H1 (cell line): ENCODE measurements at regions not wholly inside any gene's neighbourhood (a gene's known extent, or its start where the extent isn't known, plus 50 kb on each side); places are given as distances from the start of the nearest gene placed in this dataset.

Source experiments
- CTCF ChIA-PET: fragments of 300-600 bp; sonication (Branson Sonifier 250); formaldehyde crosslinking; loops from one replicate; lab custom pipeline; 2021; ENCODE audit not compliant: partially characterized antibody; lab: Charles Lee
- POLR2A ChIA-PET: fragments of 300-600 bp; sonication (Branson Sonifier 250); formaldehyde crosslinking; loops from one replicate; lab custom pipeline; 2021; ENCODE audit warnings: inconsistent platforms; ENCODE audit not compliant: partially characterized antibody; lab: Charles Lee
- DNase-seq, 2 experiments: peaks; one replicate each; pipeline versions ENCODE4 v3.0.0 to v3.0.0-alpha.2; 2010 to 2022; ENCODE audit warnings: low spot score in 2 of 2, low read depth in 1 of 2, mixed read lengths in 1 of 2
- FAIRE-seq: peaks from 2 replicates; lab custom pipeline; 2011; peaks lifted over from hg19 to GRCh38; lab: Jason Lieb, UNC
- H2AFZ ChIP-seq: 2 replicates; pipeline ENCODE4 v1.8.1; 2012; ENCODE audit warnings: low read length, inconsistent platforms
- H2AK5ac ChIP-seq: 2 replicates; pipeline ENCODE4 v1.6.1; 2013; ENCODE audit warnings: low read depth, low read length
- H2BK120ac ChIP-seq: replicated peaks from 2 replicates; pipeline ENCODE3; 2013; ENCODE audit warnings: low read depth, low read length, inconsistent platforms
- H2BK12ac ChIP-seq: 2 replicates; pipeline ENCODE4 v1.6.1; 2013; ENCODE audit warnings: low read depth, low read length
- H2BK15ac ChIP-seq: 2 replicates; pipeline ENCODE4 v1.6.1; 2013; ENCODE audit warnings: low read length
- H2BK20ac ChIP-seq: 2 replicates; pipeline ENCODE4 v1.6.1; 2013; ENCODE audit warnings: low read length
- H2BK5ac ChIP-seq: 2 replicates; pipeline ENCODE4 v1.6.1; 2013; ENCODE audit warnings: low read depth, low read length
- H3K14ac ChIP-seq: 2 replicates; pipeline ENCODE4 v1.6.1; 2013; ENCODE audit warnings: inconsistent platforms; ENCODE audit not compliant: insufficient read length
- H3K18ac ChIP-seq: 2 replicates; pipeline ENCODE4 v1.6.1; 2013; ENCODE audit warnings: low read length; ENCODE audit errors: extremely low read depth
- H3K23ac ChIP-seq: 2 replicates; pipeline ENCODE4 v1.6.1; 2013; ENCODE audit warnings: inconsistent platforms; ENCODE audit not compliant: insufficient read length
- H3K23me2 ChIP-seq: 2 replicates; pipeline ENCODE4 v1.6.1; 2013; ENCODE audit warnings: low read depth, low read length
- H3K27ac ChIP-seq: 2 replicates; pipeline ENCODE4 v1.6.1; 2011; ENCODE audit warnings: low read depth, low read length, inconsistent platforms
- H3K27me3 ChIP-seq, 4 experiments: replicated peaks in 1 of 4; 1 replicate in 1 of 4; 2 replicates in 3 of 4; pipeline versions ENCODE4 v1.6.1 to v1.8.1; 2011 to 2013; ENCODE audit warnings: low read length in 3 of 4, mild to moderate bottlenecking in 3 of 4, inconsistent platforms in 2 of 4, mixed read lengths in 2 of 4, moderate library complexity in 1 of 4; ENCODE audit not compliant: control insufficient read depth in 3 of 4, insufficient read depth in 3 of 4; ENCODE audit errors: extremely low read depth in 1 of 4
- H3K36me3 ChIP-seq, 4 experiments: 2 replicates each; pipeline versions ENCODE4 v1.6.1 to v1.8.1; 2011 to 2013; ENCODE audit warnings: mild to moderate bottlenecking in 4 of 4, low read length in 3 of 4, moderate library complexity in 2 of 4, control low read depth in 1 of 4, inconsistent platforms in 1 of 4; ENCODE audit not compliant: insufficient read depth in 4 of 4, control insufficient read depth in 2 of 4
- H3K4ac ChIP-seq: replicated peaks from 2 replicates; pipeline ENCODE3; 2013; ENCODE audit warnings: low read length, low read depth, mixed read lengths, inconsistent platforms; ENCODE audit not compliant: insufficient read length
- H3K4me1 ChIP-seq, 4 experiments: replicated peaks in 1 of 4; 1 replicate in 1 of 4; 2 replicates in 3 of 4; pipeline versions ENCODE4 v1.6.1 to v1.8.1; 2011 to 2013; ENCODE audit warnings: low read length in 3 of 4, inconsistent platforms in 2 of 4, mixed read lengths in 1 of 4; ENCODE audit not compliant: insufficient read depth in 4 of 4, control insufficient read depth in 3 of 4
- H3K4me2 ChIP-seq, 2 experiments: 2 replicates each; pipeline versions ENCODE4 v1.6.1 to v1.8.1; 2011 to 2013; ENCODE audit warnings: low read depth in 2 of 2, low read length in 2 of 2, control low read depth in 1 of 2, inconsistent platforms in 1 of 2, mild to moderate bottlenecking in 1 of 2; ENCODE audit not compliant: insufficient read depth in 1 of 2
- H3K4me3 ChIP-seq, 4 experiments: fragments of 200-600, 300-600 bp in 1 of 4; sonication (generic), shearing (Covaris generic), sonication (Bioruptor Twin) in 1 of 4; 2 replicates each; pipeline versions ENCODE4 v1.5.1 to v1.8.1; 2011 to 2016; ENCODE audit warnings: low read length in 4 of 4, low read depth in 3 of 4, control low read depth in 2 of 4, inconsistent platforms in 2 of 4, mild to moderate bottlenecking in 2 of 4, mixed read lengths in 1 of 4, moderate library complexity in 1 of 4; ENCODE audit not compliant: insufficient read depth in 2 of 4; ENCODE audit errors: extremely low read depth in 1 of 4
- H3K56ac ChIP-seq: replicated peaks from 2 replicates; pipeline ENCODE3; 2013; ENCODE audit warnings: low read depth, mild to moderate bottlenecking, mixed read lengths, low read length, inconsistent platforms; ENCODE audit not compliant: insufficient read length
- H3K79me1 ChIP-seq: 2 replicates; pipeline ENCODE4 v1.6.1; 2013; ENCODE audit warnings: low read depth, low read length, control low read depth
- H3K79me2 ChIP-seq, 2 experiments: 2 replicates each; pipeline versions ENCODE4 v1.6.1 to v1.8.1; 2012 to 2013; ENCODE audit warnings: low read length in 2 of 2, mild to moderate bottlenecking in 2 of 2, inconsistent platforms in 1 of 2; ENCODE audit not compliant: insufficient read depth in 2 of 2, control insufficient read depth in 1 of 2
- H3K9ac ChIP-seq, 4 experiments: replicated peaks in 1 of 4; 1 replicate in 1 of 4; 2 replicates in 3 of 4; pipeline versions ENCODE4 v1.6.1 to v1.8.1; 2011 to 2013; ENCODE audit warnings: low read depth in 3 of 4, low read length in 3 of 4, control low read depth in 2 of 4, mild to moderate bottlenecking in 2 of 4, moderate library complexity in 2 of 4, inconsistent platforms in 1 of 4; ENCODE audit errors: extremely low read depth in 1 of 4
- H3K9me3 ChIP-seq, 2 experiments: 2 replicates each; pipeline versions ENCODE4 v1.6.1 to v1.8.1; 2012 to 2013; ENCODE audit warnings: mild to moderate bottlenecking in 2 of 2, moderate library complexity in 2 of 2, control low read depth in 1 of 2, inconsistent platforms in 1 of 2, low read depth in 1 of 2, low read length in 1 of 2, mixed read lengths in 1 of 2; ENCODE audit not compliant: insufficient read depth in 2 of 2
- H4K20me1 ChIP-seq, 2 experiments: replicated peaks in 1 of 2; 2 replicates each; pipeline versions ENCODE3 to v1.8.1; 2011 to 2013; ENCODE audit warnings: inconsistent platforms in 2 of 2, low read length in 2 of 2, mild to moderate bottlenecking in 1 of 2; ENCODE audit not compliant: insufficient read depth in 2 of 2, control insufficient read depth in 1 of 2
- H4K5ac ChIP-seq: 2 replicates; pipeline ENCODE4 v1.6.1; 2013; ENCODE audit warnings: low read length, low read depth, mixed read lengths, inconsistent platforms; ENCODE audit not compliant: insufficient read length
- H4K8ac ChIP-seq: 2 replicates; pipeline ENCODE4 v1.8.0; 2013; ENCODE audit warnings: mild to moderate bottlenecking, moderate library complexity, low read length, inconsistent platforms; ENCODE audit not compliant: insufficient read depth; ENCODE audit errors: extremely low read depth
- H4K91ac ChIP-seq: replicated peaks from 2 replicates; pipeline ENCODE3; 2013; ENCODE audit warnings: low read length, mixed read lengths, inconsistent platforms; ENCODE audit not compliant: insufficient read length
- FOSL1 ChIP-seq: IDR thresholded peaks from 2 replicates; pipeline ENCODE4 v1.6.1; 2011; ENCODE audit warnings: mild to moderate bottlenecking, low read depth, low read length, moderate library complexity; ENCODE audit not compliant: insufficient read depth
- GABPA ChIP-seq: IDR thresholded peaks from 2 replicates; pipeline ENCODE4 v1.6.1; 2011; ENCODE audit warnings: mild to moderate bottlenecking, low read length, moderate library complexity, borderline replicate concordance; ENCODE audit not compliant: insufficient read depth
- GTF2F1 ChIP-seq: IDR thresholded peaks from 2 replicates; pipeline ENCODE4 v1.6.1; 2012; ENCODE audit warnings: low read depth, low read length, improper control_type of control experiment, borderline replicate concordance
- HDAC2 ChIP-seq, 2 experiments: fragments of 300-600 bp in 1 of 2; sonication (generic) in 1 of 2; IDR thresholded peaks; 2 replicates each; pipeline ENCODE4 v1.6.1; 2011 to 2012; ENCODE audit warnings: low read depth in 2 of 2, low read length in 2 of 2, mild to moderate bottlenecking in 2 of 2, moderate library complexity in 2 of 2, borderline replicate concordance in 1 of 2, inconsistent platforms in 1 of 2
- KDM5A ChIP-seq: fragments of 200-600 bp; IDR thresholded peaks from 2 replicates; pipeline ENCODE4 v1.7.1; 2012; ENCODE audit warnings: mild to moderate bottlenecking, low read length, inconsistent platforms, mixed read lengths
- NANOG ChIP-seq: IDR thresholded peaks from 2 replicates; pipeline ENCODE4 v1.6.1; 2011; ENCODE audit warnings: low read length, low read depth, mild to moderate bottlenecking, inconsistent platforms; ENCODE audit not compliant: insufficient read depth, poor library complexity, severe bottlenecking
- RFX5 ChIP-seq: IDR thresholded peaks from 2 replicates; pipeline ENCODE4 v1.6.1; 2011; ENCODE audit warnings: low read depth, low read length, improper control_type of control experiment, borderline replicate concordance
- RNF2 ChIP-seq: fragments of 200-900, 300-1000 bp; sonication (generic); IDR thresholded peaks from 2 replicates; pipeline ENCODE4 v1.7.1; 2016; ENCODE audit warnings: borderline replicate concordance, low read depth, mild to moderate bottlenecking, antibody characterized with exemption, low read length; ENCODE audit not compliant: poor library complexity, severe bottlenecking; ENCODE audit errors: missing control alignments
- SP1 ChIP-seq: IDR thresholded peaks from 2 replicates; pipeline ENCODE4 v1.6.1; 2011; ENCODE audit warnings: low read depth, low read length
- SUZ12 ChIP-seq: fragments of 200-600 bp; sonication (generic); IDR thresholded peaks from 2 replicates; pipeline ENCODE4 v1.6.1; 2012; ENCODE audit warnings: mild to moderate bottlenecking, inconsistent platforms, low read length, moderate library complexity, mixed read lengths
- WGBS, 2 experiments: shearing (Covaris generic) in 1 of 2; methylation state at CpG; one replicate each; pipeline versions ENCODE4 v1.1.6 to v1.1.7; 2013 to 2015; ENCODE audit warnings: low lambda C conversion rate in 2 of 2, mixed read lengths in 2 of 2, inconsistent platforms in 1 of 2, low coverage in 1 of 2, missing lambda C conversion rate in 1 of 2; ENCODE audit not compliant: insufficient replicate concordance in 2 of 2, insufficient coverage in 1 of 2, insufficient read length in 1 of 2; ENCODE audit errors: extremely low coverage in 1 of 2, missing lambda C conversion rate in 1 of 2; 5-methylcytosine and 5-hydroxymethylcytosine counted together
- TF ChIP-seq, protein P1 (sequence below), 3 experiments: IDR thresholded peaks; 1 replicate in 2 of 3; 2 replicates in 1 of 3; pipeline versions ENCODE4 v1.5.1 to v1.6.1; 2011; ENCODE audit warnings: low read length in 3 of 3, mild to moderate bottlenecking in 3 of 3, inconsistent platforms in 2 of 3, low read depth in 1 of 3, moderate library complexity in 1 of 3; ENCODE audit not compliant: insufficient read depth in 1 of 3; ENCODE audit errors: control extremely low read depth in 1 of 3

DNA sequence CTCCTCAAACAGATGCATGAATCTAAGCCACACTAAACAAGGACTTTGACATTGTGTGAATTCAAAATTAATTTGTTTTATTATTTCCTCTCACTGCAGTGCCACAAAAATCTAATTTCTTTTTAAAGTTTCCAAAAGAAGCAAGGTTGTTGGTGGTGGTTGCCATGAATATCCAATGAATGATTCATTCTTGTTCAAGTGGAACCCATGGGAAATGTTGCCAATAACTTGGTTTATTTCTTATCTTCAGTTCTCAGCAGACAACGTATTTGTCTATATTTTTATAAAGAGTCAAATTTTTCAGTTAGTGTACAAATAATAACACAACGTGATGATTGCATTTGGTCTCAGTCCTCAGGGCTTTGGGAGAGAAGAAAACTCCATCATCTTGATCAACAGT lies 309.4 kb upstream of the NOCT start:
- Histone ChIP-seq H3K56ac (no peak overlapping the region), H2AFZ (no peak overlapping the region), H4K5ac (no peak overlapping the region), H2BK5ac (no peak overlapping the region), H3K4ac (no peak overlapping the region), H4K91ac (no peak overlapping the region), H2BK15ac (no peak overlapping the region), H3K23ac (no peak overlapping the region), H3K14ac (no peak overlapping the region), H3K4me2 (no peak overlapping the region), H3K4me3 (no peak overlapping the region), H3K9me3 (no peaks in the 10 kb centered on the region), H4K20me1 (no peaks in the 10 kb centered on the region), H3K27me3 (no peaks in the 10 kb centered on the region), H3K79me2 (no peaks in the 10 kb centered on the region), H3K23me2 (no peaks in the 10 kb centered on the region), H2AK5ac (no peak overlapping the region), H3K27ac (no peak overlapping the region), H2BK12ac (no peak overlapping the region), H4K8ac (no peak overlapping the region), H3K18ac (no peak overlapping the region), H2BK120ac (no peak overlapping the region), H3K79me1 (no peaks in the 10 kb centered on the region), H3K36me3 (no peaks in the 10 kb centered on the region), H2BK20ac (no peak overlapping the region), H3K9ac (no peak overlapping the region), H3K4me1 (no peaks in the 10 kb centered on the region)
- DNase-seq (no peak), FAIRE-seq (no peak)
- ChIA-PET CTCF (interaction anchor here (1.9 kb wide), 1 partner anchor 16 kb away, joined by 5 read pairs; no protein-coding TSS in a partner anchor), POLR2A (no interaction called here)
- 94% methylated on average over 2 of the region's 2 CpGs; no CpG with 5 or more reads in 1 of the 2 experiments for WGBS, 2 experiments
- no peak for TF ChIP-seq HDAC2 (IDR thresholded peaks at IDR 0.05; ENCODE audit: borderline replicate concordance in 1 of 2, low read depth in 2 of 2, low read length in 2 of 2)
- no peak for TF ChIP-seq SUZ12
- TF ChIP-seq GABPA = no peak
- TF ChIP-seq RFX5 = no peak
- TF ChIP-seq GTF2F1 = no peak
- no peak for TF ChIP-seq RNF2
- no peak for TF ChIP-seq KDM5A
- no peak for TF ChIP-seq FOSL1
- TF ChIP-seq NANOG = no peak
- no peak for TF ChIP-seq SP1
- TF ChIP-seq, protein P1, sequence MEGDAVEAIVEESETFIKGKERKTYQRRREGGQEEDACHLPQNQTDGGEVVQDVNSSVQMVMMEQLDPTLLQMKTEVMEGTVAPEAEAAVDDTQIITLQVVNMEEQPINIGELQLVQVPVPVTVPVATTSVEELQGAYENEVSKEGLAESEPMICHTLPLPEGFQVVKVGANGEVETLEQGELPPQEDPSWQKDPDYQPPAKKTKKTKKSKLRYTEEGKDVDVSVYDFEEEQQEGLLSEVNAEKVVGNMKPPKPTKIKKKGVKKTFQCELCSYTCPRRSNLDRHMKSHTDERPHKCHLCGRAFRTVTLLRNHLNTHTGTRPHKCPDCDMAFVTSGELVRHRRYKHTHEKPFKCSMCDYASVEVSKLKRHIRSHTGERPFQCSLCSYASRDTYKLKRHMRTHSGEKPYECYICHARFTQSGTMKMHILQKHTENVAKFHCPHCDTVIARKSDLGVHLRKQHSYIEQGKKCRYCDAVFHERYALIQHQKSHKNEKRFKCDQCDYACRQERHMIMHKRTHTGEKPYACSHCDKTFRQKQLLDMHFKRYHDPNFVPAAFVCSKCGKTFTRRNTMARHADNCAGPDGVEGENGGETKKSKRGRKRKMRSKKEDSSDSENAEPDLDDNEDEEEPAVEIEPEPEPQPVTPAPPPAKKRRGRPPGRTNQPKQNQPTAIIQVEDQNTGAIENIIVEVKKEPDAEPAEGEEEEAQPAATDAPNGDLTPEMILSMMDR (IDR thresholded peaks at IDR 0.05; ENCODE audit: control extremely low read depth in 1 of 3, insufficient read depth in 1 of 3, low read depth in 1 of 3, low read length in 3 of 3) = no peak
